NT2/D1 (cell line): ENCODE measurements at regions not wholly inside any gene's neighbourhood (a gene's known extent, or its start where the extent isn't known, plus 50 kb on each side); places are given as distances from the start of the nearest gene placed in this dataset.

Experiments
- SUZ12 ChIP-seq: IDR thresholded peaks from 2 replicates; pipeline ENCODE4 v1.6.1; 2011; ENCODE audit not compliant: insufficient read length, insufficient read depth; ENCODE audit errors: extremely low read depth
- YY1 ChIP-seq: IDR thresholded peaks from 2 replicates; pipeline ENCODE4 v1.6.1; 2011; ENCODE audit not compliant: insufficient read length, insufficient read depth
- ZNF274 ChIP-seq: IDR thresholded peaks from 2 replicates; pipeline ENCODE4 v1.6.1; 2011; ENCODE audit warnings: mild to moderate bottlenecking, low read depth, low read length

DNA sequence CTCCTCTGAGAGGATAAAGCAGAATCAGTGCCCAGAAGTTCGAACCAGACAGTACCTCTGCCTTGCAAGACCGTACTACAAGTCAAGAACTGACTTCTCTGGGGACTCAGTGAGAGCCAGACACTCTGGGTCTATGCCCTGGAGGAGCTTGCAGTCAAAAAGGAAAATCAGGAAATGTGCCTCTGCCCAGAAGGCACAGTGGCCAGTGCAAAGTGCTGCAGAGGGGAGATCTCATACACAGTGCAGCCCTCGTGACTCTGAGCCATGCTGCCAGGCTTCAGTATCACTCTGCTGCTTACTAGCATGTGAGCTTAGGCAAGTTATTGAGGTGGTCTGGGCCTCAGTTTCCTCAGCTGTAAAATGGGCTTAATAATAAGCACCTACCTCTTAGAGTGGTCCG lies 144.0 kb upstream of the NPY start:
- TF ChIP-seq YY1 = no peak
- no peak for TF ChIP-seq ZNF274
- TF ChIP-seq SUZ12 = no peak
